GM19035 (cell line): ENCODE measurements at regions not wholly inside any gene's neighbourhood (a gene's known extent, or its start where the extent isn't known, plus 50 kb on each side); places are given as distances from the start of the nearest gene placed in this dataset.

Experiments
- ATAC-seq: cut with Tn5 transposase; IDR thresholded peaks from one replicate; pipeline ENCODE4 v1.9.1; 2021; ENCODE audit not compliant: unreplicated experiment

DNA sequence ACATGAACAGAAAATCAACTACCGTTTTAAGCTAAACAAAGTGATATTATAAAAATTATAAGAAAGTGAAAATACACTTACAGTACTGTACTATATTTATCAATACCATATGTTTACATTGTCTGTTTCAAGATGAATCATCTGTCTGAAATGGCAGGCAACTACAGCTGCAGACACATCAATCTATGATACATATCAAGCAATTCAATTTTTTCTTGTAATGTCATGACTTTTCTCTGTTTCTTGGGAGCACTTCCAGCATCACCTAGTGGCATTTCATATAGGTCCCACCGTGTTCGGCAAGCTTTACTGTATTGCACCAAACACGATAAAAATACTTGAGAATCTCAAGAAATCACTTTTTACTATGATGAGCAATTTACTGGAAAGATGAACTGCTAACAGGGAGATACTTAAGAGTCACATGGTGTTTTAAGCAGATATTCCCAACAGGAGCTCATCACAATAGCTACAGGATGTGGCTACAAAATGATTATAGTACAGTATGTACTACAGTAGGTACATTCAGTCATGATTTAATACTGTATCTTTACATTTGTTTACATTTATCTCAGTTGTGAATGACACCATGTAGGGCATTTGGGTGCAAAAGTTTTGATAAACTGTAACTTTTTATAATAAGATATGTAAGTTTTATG is 207.4 kb downstream of the ADAM29 start:
- no peak for ATAC-seq

DNA sequence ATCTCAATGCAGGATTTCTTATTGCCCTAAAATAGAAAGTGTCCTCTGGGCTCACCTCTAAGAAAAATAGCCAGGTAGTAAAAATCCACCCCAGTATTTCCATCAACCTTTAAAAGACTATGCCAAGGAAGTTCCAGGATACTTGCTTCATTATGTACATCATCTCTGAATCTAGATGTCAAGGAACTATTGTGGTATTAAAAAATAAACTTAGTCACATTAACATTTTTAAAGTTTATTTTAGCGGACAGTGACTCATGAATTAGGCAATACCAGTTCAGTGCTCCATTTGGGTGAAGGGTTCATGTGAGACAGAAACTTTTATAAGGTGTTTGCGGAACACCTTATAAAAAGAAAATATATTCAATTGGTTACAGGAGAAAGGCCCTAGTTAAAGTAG is 209.2 kb downstream of the ADAM29 start:
- ATAC-seq, result no peak

- no peak for ATAC-seq
These were observed 211.6 kb downstream of the ADAM29 start for GRCh38 chr4:175129797-175130196.

DNA sequence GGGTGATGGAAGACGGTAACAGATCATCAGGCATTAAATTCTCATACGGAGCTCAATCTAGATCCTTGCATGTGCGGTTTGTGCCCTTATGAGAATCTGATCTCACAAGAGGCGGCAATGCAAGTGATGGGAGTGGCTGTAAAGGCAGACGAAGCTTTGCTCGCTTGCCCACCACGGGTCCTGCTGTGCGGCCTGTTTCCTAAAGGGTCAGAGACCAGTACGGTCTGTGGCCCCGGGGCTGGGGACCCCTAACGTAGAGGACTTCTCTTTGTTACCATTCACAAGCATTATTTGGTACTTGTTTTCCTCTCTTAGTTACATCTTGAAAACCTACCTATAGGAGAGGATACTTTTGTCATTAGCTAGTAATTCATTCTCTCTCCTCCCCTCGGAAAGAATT is 221.0 kb downstream of the ADAM29 start:
- no peak for ATAC-seq

GRCh38 chr4:175143116-175143515 is 225.0 kb downstream of the ADAM29 start:
- ATAC-seq, result no peak

DNA sequence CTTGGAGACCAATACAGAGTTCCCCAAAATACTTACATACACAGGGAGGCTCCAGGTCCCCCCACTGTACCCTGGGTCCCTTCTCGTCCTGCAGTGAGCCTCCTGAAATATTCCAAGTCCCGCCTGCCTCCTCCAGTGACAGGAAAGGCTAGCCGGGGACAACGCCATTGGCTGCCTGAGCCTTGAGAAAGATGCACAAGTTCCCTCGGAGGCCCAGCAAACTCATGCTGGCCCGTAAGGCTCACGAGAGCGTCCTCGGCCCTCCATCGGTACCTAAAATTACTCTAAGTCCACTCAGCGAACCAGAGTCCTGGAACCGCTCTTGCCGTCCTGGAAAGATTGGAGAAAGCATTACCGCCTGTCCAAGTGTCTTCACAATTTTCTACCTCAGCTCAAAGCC is 228.6 kb downstream of the ADAM29 start:
- no peak for ATAC-seq

GRCh38 chr4:175147233-175147632 is 229.1 kb downstream of the ADAM29 start:
- ATAC-seq, result no peak

DNA sequence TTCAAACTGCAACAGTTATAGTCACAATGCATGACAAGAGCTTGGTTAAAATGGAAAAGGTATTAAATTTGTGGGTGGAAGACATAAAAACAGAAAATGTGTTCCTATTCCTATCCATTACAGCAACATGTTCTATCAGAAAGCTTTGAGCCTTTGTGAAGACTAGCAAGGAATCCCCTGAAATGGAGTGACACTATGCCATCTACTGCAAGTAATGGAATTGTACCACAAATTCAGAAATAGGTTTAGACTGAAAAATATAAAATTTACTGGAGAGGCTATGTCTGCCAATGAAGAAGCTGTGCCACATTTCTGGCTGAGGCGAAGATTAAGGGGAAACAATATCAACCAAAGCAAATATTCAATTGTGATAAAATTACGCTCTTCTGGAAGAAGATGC is 247.9 kb downstream of the ADAM29 start:
- no peak for ATAC-seq

DNA sequence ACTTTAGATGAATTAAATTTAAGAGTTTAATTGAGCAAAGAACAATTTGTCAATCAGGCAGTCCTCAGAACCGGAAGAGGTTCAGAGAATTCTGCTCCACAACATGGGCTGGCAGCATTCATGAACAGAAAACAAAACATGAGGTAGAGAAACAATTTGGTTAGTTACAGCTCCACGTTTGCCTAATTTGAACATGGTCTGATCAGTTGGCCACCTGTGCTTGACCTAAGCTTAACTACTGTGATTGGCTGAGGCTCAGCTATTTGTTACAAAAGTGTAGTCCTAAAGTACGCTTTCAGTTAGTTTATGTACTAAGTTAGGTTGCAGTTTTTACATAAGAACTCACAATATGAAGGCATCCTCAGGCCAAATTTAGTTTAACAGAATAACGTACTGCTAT is 258.6 kb downstream of the ADAM29 start:
- ATAC-seq, result no peak

DNA sequence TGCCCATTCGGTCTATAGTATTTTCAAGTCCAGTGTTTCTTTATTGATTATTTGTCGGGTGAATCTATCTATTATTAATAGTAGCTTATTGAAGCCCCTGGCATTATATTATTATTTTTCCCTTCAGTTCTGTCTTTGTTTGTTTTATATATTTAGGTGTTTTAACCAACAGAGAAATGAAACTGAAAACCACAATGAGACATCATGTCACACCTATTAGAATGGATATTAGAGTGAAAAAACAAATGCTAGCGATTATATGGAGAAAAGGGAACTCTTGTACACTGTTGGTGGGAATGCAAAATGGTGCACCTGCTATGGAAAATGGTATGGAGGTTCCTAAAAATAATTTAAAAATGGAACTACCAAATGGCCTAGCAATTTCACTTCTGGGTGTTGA is 272.5 kb downstream of the ADAM29 start:
- ATAC-seq, result no peak

DNA sequence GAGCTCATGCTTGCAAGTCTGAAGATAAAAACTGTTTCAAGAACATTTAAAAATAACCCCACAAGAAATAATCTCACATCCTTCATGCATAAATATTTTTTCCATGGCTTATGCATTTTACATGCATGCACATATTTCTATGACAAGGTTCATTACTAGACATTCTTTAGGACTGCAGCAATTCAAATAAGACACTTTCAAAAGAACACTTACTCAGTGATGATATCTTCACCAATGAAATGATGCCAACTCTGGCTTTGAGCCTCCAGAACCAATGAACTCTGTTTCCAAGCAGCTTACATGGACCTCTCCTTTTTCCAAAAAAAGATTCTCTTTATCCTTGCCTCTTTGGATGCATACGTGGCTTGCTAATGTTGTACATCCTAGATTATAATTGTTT is 279.9 kb downstream of the ADAM29 start:
- ATAC-seq, result no peak

GRCh38 chr4:175215208-175215607 is 297.1 kb downstream of the ADAM29 start:
- ATAC-seq, result no peak

GRCh38 chr4:175215657-175216056 is 297.5 kb downstream of the ADAM29 start:
- ATAC-seq, result no peak

DNA sequence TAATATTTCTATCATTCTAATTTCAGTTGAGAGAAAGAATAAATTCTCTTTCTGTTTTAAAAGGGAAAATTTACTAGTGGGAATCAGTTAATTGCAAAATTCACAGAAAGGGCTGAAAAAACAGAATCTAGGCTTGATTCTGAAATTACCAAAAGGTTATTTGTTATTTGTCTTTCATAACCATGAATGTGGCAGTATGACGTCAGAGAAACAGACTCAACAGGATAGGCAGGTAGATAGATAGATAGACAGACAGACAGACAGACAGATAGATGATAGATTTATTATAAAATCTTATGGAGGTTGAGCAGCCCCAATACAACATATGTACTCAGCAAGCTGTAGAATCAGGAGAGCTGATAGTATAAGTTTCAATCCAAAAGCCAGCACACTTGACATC is 311.0 kb downstream of the ADAM29 start:
- no peak for ATAC-seq

GRCh38 chr4:175234162-175234561 is 316.0 kb downstream of the ADAM29 start:
- no peak for ATAC-seq

- no peak for ATAC-seq
These were observed 320.8 kb downstream of the ADAM29 start for GRCh38 chr4:175238827-175239517.

DNA sequence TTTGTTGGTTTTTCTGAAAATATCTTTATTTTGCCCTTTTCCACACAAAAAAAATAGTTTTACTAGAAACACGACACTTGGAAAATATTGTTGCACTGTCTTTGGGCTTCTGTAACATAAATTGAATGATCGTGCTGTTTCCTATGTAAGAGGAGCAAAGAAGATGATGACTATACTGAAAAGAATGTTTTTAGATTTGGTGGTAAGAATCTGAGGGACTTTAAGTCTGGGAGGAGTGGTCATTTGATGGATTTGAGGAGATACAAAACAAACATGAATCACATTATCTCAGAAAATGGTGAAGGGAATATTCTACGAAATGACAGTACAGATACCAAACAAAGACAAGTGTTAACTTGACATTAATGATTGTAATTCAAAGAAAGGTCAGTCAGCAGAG is 328.8 kb downstream of the ADAM29 start:
- no peak for ATAC-seq

GRCh38 chr4:175252642-175253041 is 334.5 kb downstream of the ADAM29 start:
- no peak for ATAC-seq

GRCh38 chr4:175253184-175253902 is 335.2 kb downstream of the ADAM29 start:
- ATAC-seq, result no peak

GRCh38 chr4:175263537-175263936 is 345.4 kb downstream of the ADAM29 start:
- no peak for ATAC-seq

GRCh38 chr4:175271010-175271630 is 353.0 kb downstream of the ADAM29 start:
- no peak for ATAC-seq
